Right lobe of liver (tissue), 6 donors: ENCODE measurements at regions not wholly inside any gene's neighbourhood (a gene's known extent, or its start where the extent isn't known, plus 50 kb on each side); places are given as distances from the start of the nearest gene placed in this dataset.

Experiments
- ATAC-seq, 4 donors: fragments of 200-7000 bp; cut with Tn5 transposase; one replicate each; pipeline ENCODE4 v1.9.1; 2020; ENCODE audit warnings: mild to moderate bottlenecking in 4 of 4, moderate library complexity in 4 of 4
- DNase-seq, 3 donors: peaks; one replicate each; pipeline ENCODE4 v3.0.0-alpha.2; 2020
- H3K27ac ChIP-seq, 3 donors: fragments of 200-600 bp; one replicate each; pipeline ENCODE4 v1.8.0; 2022
- H3K27me3 ChIP-seq, 2 donors: fragments of 200-600 bp; one replicate each; pipeline ENCODE4 v1.8.0; 2022
- H3K36me3 ChIP-seq, 4 donors: fragments of 200-600 bp; sonication (generic) in 1 of 4; one replicate each; pipeline versions ENCODE4 v1.5.1 to v1.8.0; 2017 to 2022; ENCODE audit warnings: control low read depth in 1 of 4
- H3K4me1 ChIP-seq, 4 donors: fragments of 200-600 bp; sonication (generic) in 1 of 4; one replicate each; pipeline versions ENCODE4 v1.5.1 to v1.8.0; 2017 to 2022; ENCODE audit warnings: control low read depth in 1 of 4
- H3K4me3 ChIP-seq, 3 donors: fragments of 200-600 bp; one replicate each; pipeline ENCODE4 v1.8.0; 2022
- H3K9me3 ChIP-seq, 4 donors: fragments of 200-600 bp; sonication (generic) in 1 of 4; one replicate each; pipeline versions ENCODE4 v1.5.1 to v1.8.0; 2017 to 2022; ENCODE audit warnings: control low read depth in 1 of 4
- POLR2A ChIP-seq: fragments of 450-650 bp; IDR thresholded peaks from one replicate; pipeline ENCODE4 v1.6.1; 2017; ENCODE audit warnings: antibody characterized with exemption, mild to moderate bottlenecking
- WGBS: methylation state at CpG from one replicate; pipeline ENCODE4 v1.1.6; 2018; ENCODE audit warnings: low coverage, low lambda C conversion rate; ENCODE audit not compliant: insufficient coverage; ENCODE audit errors: missing lambda C conversion rate; 5-methylcytosine and 5-hydroxymethylcytosine counted together
- intact Hi-C, 2 donors: fragments of 100-400 bp; cut with DNase I; formaldehyde crosslinking; loops; one replicate each; pipeline versions ENCODE4 v1.11.2 to v1.14.1; 2022
- TF ChIP-seq, protein P1 (sequence below), 4 donors: fragments of 200-600 bp in 3 of 4; fragments of 450-650 bp in 1 of 4; IDR thresholded peaks; one replicate each; pipeline versions ENCODE4 v1.5.1 to v1.8.0; 2016 to 2022; ENCODE audit warnings: antibody characterized with exemption in 4 of 4, mild to moderate bottlenecking in 2 of 4
- donor health status: DM: no; HTN: yes; CAD: no.
- donor health status: DM: no; HTN: no; CAD: no.
- donor health status: DM: no; HTN: no; CAD: no.
- donor health status: DM: no; HTN: yes; CAD: no.
- donor health status: DM: no; HTN: yes; CAD: no.

DNA sequence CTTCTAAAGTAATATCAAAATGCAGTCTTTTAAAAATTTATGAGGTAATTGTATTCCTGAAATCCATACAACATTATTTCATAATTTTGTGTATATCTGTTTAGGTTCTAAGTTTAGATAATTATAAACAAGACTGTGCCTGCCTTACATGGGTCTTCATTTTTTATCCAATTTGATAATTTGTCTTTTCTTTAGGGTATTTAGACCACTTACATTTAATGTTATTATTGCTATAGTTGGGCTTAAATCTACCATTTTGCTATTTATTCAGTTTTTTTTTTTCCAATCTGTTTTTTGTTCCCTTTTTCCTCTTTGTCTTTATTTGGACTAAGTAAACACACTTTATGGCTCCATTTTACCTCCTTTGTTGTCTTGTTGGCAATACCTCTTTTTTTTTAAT, 312.5 kb upstream of the MEX3C start:
- Histone ChIP-seq H3K9me3 (no peaks in the 10 kb centered on the region), H3K36me3 (no peaks in the 10 kb centered on the region), H3K4me1 (no peaks in the 10 kb centered on the region), H3K4me3 (no peak overlapping the region), H3K27ac (no peak overlapping the region), H3K27me3 (no peaks in the 10 kb centered on the region)
- no peak for ATAC-seq
- DNase-seq, result no peak
- TF ChIP-seq, protein P1, sequence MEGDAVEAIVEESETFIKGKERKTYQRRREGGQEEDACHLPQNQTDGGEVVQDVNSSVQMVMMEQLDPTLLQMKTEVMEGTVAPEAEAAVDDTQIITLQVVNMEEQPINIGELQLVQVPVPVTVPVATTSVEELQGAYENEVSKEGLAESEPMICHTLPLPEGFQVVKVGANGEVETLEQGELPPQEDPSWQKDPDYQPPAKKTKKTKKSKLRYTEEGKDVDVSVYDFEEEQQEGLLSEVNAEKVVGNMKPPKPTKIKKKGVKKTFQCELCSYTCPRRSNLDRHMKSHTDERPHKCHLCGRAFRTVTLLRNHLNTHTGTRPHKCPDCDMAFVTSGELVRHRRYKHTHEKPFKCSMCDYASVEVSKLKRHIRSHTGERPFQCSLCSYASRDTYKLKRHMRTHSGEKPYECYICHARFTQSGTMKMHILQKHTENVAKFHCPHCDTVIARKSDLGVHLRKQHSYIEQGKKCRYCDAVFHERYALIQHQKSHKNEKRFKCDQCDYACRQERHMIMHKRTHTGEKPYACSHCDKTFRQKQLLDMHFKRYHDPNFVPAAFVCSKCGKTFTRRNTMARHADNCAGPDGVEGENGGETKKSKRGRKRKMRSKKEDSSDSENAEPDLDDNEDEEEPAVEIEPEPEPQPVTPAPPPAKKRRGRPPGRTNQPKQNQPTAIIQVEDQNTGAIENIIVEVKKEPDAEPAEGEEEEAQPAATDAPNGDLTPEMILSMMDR (IDR thresholded peaks at IDR 0.05), result no peak
- TF ChIP-seq POLR2A, result no peak
- intact Hi-C loops, result no loop called here

DNA sequence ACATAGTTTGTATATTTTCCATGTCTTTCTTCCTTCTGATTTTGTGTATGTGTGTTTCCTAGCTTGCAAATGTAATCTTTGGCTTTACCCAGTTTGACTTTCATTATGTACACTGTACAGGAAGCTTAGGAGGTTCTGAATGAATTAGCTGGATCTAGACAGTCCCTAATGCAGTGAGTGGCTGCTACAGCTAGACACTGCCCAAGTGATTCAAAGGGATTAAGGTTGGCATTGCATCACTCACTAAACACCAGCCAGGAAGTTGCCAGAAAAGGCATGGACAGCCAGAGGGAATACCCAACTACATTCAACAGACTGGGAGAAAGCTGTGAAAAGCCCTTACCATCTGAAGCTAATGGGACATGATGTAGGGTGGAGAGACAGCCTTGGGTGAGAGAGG, 316.0 kb upstream of the MEX3C start:
- ATAC-seq (peak in 2 of 4 donors; percentile 17 to 22), DNase-seq (no peak)
- no peaks in the 10 kb centered on the region for H3K27me3 ChIP-seq
- H3K4me1 ChIP-seq, result no peaks in the 10 kb centered on the region
- no peaks in the 10 kb centered on the region for H3K9me3 ChIP-seq
- no peaks in the 10 kb centered on the region for H3K36me3 ChIP-seq
- no peak overlapping the region for H3K4me3 ChIP-seq
- no peak overlapping the region for H3K27ac ChIP-seq
- intact Hi-C loops, result no loop called here
- TF ChIP-seq, protein P1 (IDR thresholded peaks at IDR 0.05), result no peak
- no peak for TF ChIP-seq POLR2A

GRCh38 chr18:51514128-51514527, 316.6 kb upstream of the MEX3C start:
- no peak for DNase-seq
- H3K36me3 ChIP-seq, result no peaks in the 10 kb centered on the region
- intact Hi-C loops, result no loop called here
- WGBS, result 67% methylated on average over 2 of the region's 2 CpGs
- H3K27me3 ChIP-seq, result no peaks in the 10 kb centered on the region
- TF ChIP-seq POLR2A, result no peak
- TF ChIP-seq, protein P1 (IDR thresholded peaks at IDR 0.05), result no peak
- no peaks in the 10 kb centered on the region for H3K9me3 ChIP-seq
- no peaks in the 10 kb centered on the region for H3K4me1 ChIP-seq
- H3K27ac ChIP-seq, result no peak overlapping the region
- ATAC-seq, result no peak
- no peak overlapping the region for H3K4me3 ChIP-seq

GRCh38 chr18:51516478-51517038, 319.1 kb upstream of the MEX3C start:
- intact Hi-C loops, result no loop called here
- no peaks in the 10 kb centered on the region for H3K4me1 ChIP-seq
- 58% methylated on average over 3 of the region's 5 CpGs for WGBS
- no peak overlapping the region for H3K27ac ChIP-seq
- H3K36me3 ChIP-seq, result no peaks in the 10 kb centered on the region
- no peaks in the 10 kb centered on the region for H3K27me3 ChIP-seq
- no peak for TF ChIP-seq POLR2A
- ATAC-seq, result no peak
- no peak for DNase-seq
- H3K4me3 ChIP-seq, result no peak overlapping the region
- H3K9me3 ChIP-seq, result no peaks in the 10 kb centered on the region

DNA sequence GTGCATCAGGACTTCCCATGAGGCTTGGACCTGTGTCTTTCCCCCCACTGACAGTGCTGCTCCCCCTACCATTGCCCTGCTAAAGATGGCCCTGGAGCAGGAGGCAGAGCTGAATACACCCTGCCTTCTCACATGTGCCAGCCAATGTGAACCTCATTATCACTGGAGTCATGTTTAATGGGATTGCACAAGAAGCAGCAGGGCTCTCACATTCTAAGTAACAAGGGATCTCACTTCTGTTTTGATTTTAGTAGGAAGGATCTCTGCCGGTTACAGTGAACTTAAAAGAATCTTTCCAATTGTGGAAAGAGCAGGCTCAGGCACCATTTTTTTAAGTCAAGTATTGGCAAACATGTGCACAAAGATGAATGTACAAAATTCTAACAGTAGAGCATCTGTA, 322.1 kb upstream of the MEX3C start:
- 50% methylated on average over 1 of the region's 1 CpG for WGBS
- H3K9me3 ChIP-seq, result no peaks in the 10 kb centered on the region
- TF ChIP-seq POLR2A, result no peak
- TF ChIP-seq, protein P1 (IDR thresholded peaks at IDR 0.05), result no peak
- no peak overlapping the region for H3K27ac ChIP-seq
- no peaks in the 10 kb centered on the region for H3K36me3 ChIP-seq
- no peak overlapping the region for H3K4me3 ChIP-seq
- DNase-seq, result no peak
- H3K4me1 ChIP-seq, result no peaks in the 10 kb centered on the region
- no peaks in the 10 kb centered on the region for H3K27me3 ChIP-seq
- intact Hi-C loops, result no loop called here
- no peak for ATAC-seq
